Thoracic aorta (tissue), 2 donors: ENCODE measurements at regions not wholly inside any gene's neighbourhood (a gene's known extent, or its start where the extent isn't known, plus 50 kb on each side); places are given as distances from the start of the nearest gene placed in this dataset.

ENCODE experiments used
- ATAC-seq: fragments of 150-250 bp; one replicate; pipeline ENCODE4 v1.8.0; 2017; ENCODE audit warnings: low read depth; ENCODE audit not compliant: insufficient number of reproducible peaks, low FRiP score
- DNase-seq: peaks from one replicate; pipeline ENCODE4 v3.0.0-alpha.2; 2020; ENCODE audit warnings: low spot score
- H3K27ac ChIP-seq, 2 donors: fragments of 200-600 bp; sonication (generic); 1 replicate in 1 of 2; 2 replicates in 1 of 2; pipeline ENCODE4 v1.5.1; 2016; ENCODE audit warnings: mild to moderate bottlenecking in 2 of 2, moderate library complexity in 2 of 2
- H3K27me3 ChIP-seq: fragments of 200-600 bp; sonication (generic); replicated peaks from 2 replicates; pipeline ENCODE4 v1.6.0; 2016; ENCODE audit warnings: mild to moderate bottlenecking; ENCODE audit not compliant: insufficient read depth
- H3K36me3 ChIP-seq: fragments of 200-600 bp; sonication (generic); one replicate; pipeline ENCODE4 v1.5.1; 2016
- H3K4me1 ChIP-seq, 2 donors: fragments of 200-600 bp; sonication (generic); 1 replicate in 1 of 2; 2 replicates in 1 of 2; pipeline versions ENCODE4 v1.5.1 to v1.6.0; 2016; ENCODE audit warnings: low read depth in 2 of 2, mild to moderate bottlenecking in 1 of 2; ENCODE audit not compliant: control insufficient read depth in 1 of 2
- H3K4me3 ChIP-seq: fragments of 200-600 bp; sonication (generic); 2 replicates; pipeline ENCODE4 v1.5.1; 2016; ENCODE audit warnings: mild to moderate bottlenecking
- H3K9me3 ChIP-seq: fragments of 200-600 bp; sonication (generic); 2 replicates; pipeline ENCODE4 v1.5.1; 2016
- TF ChIP-seq, protein P1 (sequence below): fragments of 200-600 bp; sonication (generic); IDR thresholded peaks from one replicate; pipeline ENCODE4 v1.5.1; 2019; ENCODE audit warnings: antibody characterized with exemption

DNA sequence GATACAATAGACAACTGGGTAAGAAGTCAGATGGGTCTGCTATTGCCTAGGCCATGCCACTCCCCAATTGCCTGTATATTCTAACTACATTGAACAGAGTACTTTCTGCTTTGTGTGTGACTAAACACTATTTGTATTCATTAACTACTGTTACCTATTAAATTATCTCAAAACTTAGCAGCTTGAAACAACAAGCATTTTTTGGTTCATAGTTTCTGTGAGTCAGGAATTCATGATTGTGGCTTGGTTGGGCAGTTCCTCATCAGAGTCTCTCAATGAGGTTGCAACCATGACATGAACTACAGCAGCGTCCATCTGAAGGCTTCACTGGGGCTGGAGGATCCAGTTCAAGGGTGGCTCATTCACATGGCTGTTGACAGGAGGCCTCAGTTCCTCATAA lies 205.7 kb downstream of the EN1 start:
- TF ChIP-seq, protein P1, sequence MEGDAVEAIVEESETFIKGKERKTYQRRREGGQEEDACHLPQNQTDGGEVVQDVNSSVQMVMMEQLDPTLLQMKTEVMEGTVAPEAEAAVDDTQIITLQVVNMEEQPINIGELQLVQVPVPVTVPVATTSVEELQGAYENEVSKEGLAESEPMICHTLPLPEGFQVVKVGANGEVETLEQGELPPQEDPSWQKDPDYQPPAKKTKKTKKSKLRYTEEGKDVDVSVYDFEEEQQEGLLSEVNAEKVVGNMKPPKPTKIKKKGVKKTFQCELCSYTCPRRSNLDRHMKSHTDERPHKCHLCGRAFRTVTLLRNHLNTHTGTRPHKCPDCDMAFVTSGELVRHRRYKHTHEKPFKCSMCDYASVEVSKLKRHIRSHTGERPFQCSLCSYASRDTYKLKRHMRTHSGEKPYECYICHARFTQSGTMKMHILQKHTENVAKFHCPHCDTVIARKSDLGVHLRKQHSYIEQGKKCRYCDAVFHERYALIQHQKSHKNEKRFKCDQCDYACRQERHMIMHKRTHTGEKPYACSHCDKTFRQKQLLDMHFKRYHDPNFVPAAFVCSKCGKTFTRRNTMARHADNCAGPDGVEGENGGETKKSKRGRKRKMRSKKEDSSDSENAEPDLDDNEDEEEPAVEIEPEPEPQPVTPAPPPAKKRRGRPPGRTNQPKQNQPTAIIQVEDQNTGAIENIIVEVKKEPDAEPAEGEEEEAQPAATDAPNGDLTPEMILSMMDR, result no peak
- DNase-seq (no peak), ATAC-seq (no peak)
- H3K4me3 ChIP-seq, result no peak overlapping the region
- no peaks in the 10 kb centered on the region for H3K9me3 ChIP-seq
- H3K27me3 ChIP-seq, result no peaks in the 10 kb centered on the region
- no peaks in the 10 kb centered on the region for H3K36me3 ChIP-seq
- no peak overlapping the region for H3K27ac ChIP-seq
- no peaks in the 10 kb centered on the region for H3K4me1 ChIP-seq

DNA sequence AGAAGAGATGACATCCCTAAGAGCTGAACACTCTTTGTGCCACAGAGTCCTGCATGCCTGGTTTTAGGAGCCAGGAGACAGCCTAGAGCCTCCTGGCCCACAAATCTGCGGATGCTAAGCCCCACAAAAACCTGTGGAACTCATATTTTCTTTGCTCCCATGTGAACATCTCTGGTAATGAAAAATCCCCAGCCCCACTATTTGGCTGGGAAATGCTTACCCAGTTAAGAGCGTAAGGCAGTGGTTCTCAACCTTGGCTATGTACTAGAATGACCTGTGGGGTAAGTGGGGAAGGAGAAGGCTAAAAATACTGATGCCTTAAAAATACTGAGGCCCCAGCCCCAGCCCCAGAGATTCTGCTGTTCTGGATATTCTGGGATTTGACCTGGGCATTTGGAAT lies 208.1 kb downstream of the EN1 start:
- Histone ChIP-seq H3K27me3 (no peaks in the 10 kb centered on the region), H3K36me3 (no peaks in the 10 kb centered on the region), H3K4me3 (no peak overlapping the region), H3K4me1 (no peaks in the 10 kb centered on the region), H3K27ac (no peak overlapping the region), H3K9me3 (no peaks in the 10 kb centered on the region)
- TF ChIP-seq, protein P1, result no peak
- ATAC-seq, result no peak
- DNase-seq, result no peak

DNA sequence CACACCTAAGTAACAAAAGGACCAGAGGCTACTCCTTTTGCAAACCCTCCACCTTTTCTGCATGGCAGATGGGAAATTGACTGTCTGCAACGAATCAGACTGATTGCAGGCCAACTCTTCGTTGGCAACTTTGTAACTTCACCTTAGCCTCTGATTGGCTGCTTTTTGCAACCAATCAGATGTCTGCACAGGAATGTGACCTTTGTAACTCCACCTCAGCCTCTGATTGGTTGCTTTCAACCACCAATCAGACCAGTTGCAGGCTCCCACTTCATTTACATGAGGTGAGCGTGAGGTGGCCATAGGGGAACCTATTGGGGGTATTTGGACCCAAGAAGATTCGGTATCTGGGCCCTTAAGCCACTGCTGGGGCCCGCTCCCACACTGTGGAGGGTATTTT lies 209.0 kb downstream of the EN1 start:
- H3K4me1 ChIP-seq, result no peaks in the 10 kb centered on the region
- no peak overlapping the region for H3K4me3 ChIP-seq
- H3K27me3 ChIP-seq, result no peaks in the 10 kb centered on the region
- TF ChIP-seq, protein P1, result no peak
- DNase-seq, result no peak
- H3K27ac ChIP-seq, result no peak overlapping the region
- H3K36me3 ChIP-seq, result no peaks in the 10 kb centered on the region
- H3K9me3 ChIP-seq, result no peaks in the 10 kb centered on the region
- no peak for ATAC-seq

DNA sequence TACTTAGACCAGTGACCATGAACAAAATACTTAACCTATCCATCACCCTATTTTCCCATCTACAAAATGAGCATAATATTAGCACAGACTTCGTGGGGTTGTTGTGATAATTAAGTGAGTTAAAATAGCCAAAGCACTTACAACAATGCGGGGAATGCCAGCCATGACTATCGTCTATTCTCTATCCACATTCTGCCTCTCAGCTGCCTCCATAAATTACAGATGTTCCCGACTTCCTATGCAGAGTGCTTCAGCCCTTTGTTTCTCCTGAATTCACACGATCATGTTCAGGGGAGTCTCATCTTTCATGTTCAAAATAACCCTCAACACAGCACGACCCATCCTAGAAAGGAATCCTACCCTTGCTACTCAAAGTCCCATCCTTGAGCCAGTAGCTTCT lies 211.6 kb downstream of the EN1 start:
- Histone ChIP-seq H3K27ac (no peak overlapping the region), H3K9me3 (no peaks in the 10 kb centered on the region), H3K4me1 (no peaks in the 10 kb centered on the region), H3K27me3 (no peaks in the 10 kb centered on the region), H3K36me3 (no peaks in the 10 kb centered on the region), H3K4me3 (no peak overlapping the region)
- DNase-seq (no peak), ATAC-seq (no peak)
- TF ChIP-seq, protein P1, result no peak

DNA sequence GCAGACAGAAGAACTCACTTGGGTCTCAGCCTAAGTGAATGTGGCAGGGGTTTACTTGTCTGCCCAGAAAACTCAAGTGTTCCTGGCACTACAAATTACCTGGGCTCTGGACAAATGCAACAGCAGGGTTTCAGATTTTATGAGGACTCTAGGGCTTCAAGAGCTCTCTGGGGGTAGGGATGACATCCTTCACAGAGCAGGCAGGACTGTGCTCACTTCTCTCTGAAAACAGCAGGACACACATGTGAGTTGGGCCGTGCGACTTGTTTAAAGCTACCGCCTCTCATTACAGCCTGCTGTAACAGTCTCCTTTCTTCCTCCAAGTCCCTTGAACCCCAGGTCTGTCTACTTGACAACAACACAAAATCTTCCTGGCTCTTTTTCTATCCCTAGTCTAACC lies 212.6 kb downstream of the EN1 start:
- no peak for DNase-seq
- Histone ChIP-seq H3K4me3 (no peak overlapping the region), H3K27ac (no peak overlapping the region), H3K9me3 (no peaks in the 10 kb centered on the region), H3K36me3 (no peaks in the 10 kb centered on the region), H3K27me3 (no peaks in the 10 kb centered on the region), H3K4me1 (no peaks in the 10 kb centered on the region)
- no peak for ATAC-seq
- TF ChIP-seq, protein P1, result no peak
